AG04449 (cell line): ENCODE measurements at regions not wholly inside any gene's neighbourhood (a gene's known extent, or its start where the extent isn't known, plus 50 kb on each side); places are given as distances from the start of the nearest gene placed in this dataset.
"Not testable (repeated sequence)": the region's sequence is repeated elsewhere in the genome, so short reads cannot be mapped to it uniquely, and the experiment has no call there.

Experiments
- CTCF ChIA-PET: fragments of 350-600 bp; formaldehyde crosslinking; extraction: SDS; loops from one replicate; lab custom pipeline; 2021; ENCODE audit warnings: antibody characterized with exemption; lab: Yijun Ruan, JAX
- POLR2A ChIA-PET: fragments of 400-600, 350-600 bp; formaldehyde crosslinking; extraction: SDS; loops from one replicate; lab custom pipeline; 2020; ENCODE audit warnings: antibody characterized with exemption, inconsistent platforms; lab: Yijun Ruan, JAX
- DNase-seq: peaks from one replicate; pipeline ENCODE4 v3.0.0-alpha.2; 2010; ENCODE audit warnings: low read depth, low spot score
- H3K4me3 ChIP-seq: 2 replicates; pipeline ENCODE4 v1.5.1; 2011; ENCODE audit warnings: low read depth, mild to moderate bottlenecking, control low read depth, low read length
- CTCF ChIP-seq: IDR thresholded peaks from one replicate; pipeline ENCODE4 v1.5.1; 2011; ENCODE audit warnings: mild to moderate bottlenecking, moderate library complexity, low read length, control low read depth, inconsistent platforms; ENCODE audit not compliant: insufficient read depth; ENCODE audit errors: missing control alignments

- ChIA-PET POLR2A (no interaction called here), CTCF (interaction anchor here (0.5 to 1.0 kb wide), 2 partner anchors 16 to 39 kb away, joined by 3 read pairs; no protein-coding TSS in a partner anchor)
- DNase-seq: no peak
Measured at GRCh38 chr2:236472720-236473495, 96.7 kb upstream of the ACKR3 start.

GRCh38 chr2:236473691-236474090, 95.9 kb upstream of the ACKR3 start:
- no peak overlapping the region for H3K4me3 ChIP-seq
- TF ChIP-seq CTCF: no peak
- ChIA-PET CTCF (no interaction called here), POLR2A (no interaction called here)
- no peak for DNase-seq

More at GRCh38 chr2:236472720-236473495, 96.7 kb upstream of the ACKR3 start:
- no peak for TF ChIP-seq CTCF
- no peak overlapping the region for H3K4me3 ChIP-seq

GRCh38 chr2:236479814-236480213, 89.8 kb upstream of the ACKR3 start:
- POLR2A ChIA-PET: no interaction called here

GRCh38 chr2:236483102-236483501, 86.5 kb upstream of the ACKR3 start:
- DNase-seq: no peak
- ChIA-PET POLR2A (no interaction called here), CTCF (no interaction called here)
- no peak overlapping the region for H3K4me3 ChIP-seq
- TF ChIP-seq CTCF: no peak

More at GRCh38 chr2:236479814-236480213, 89.8 kb upstream of the ACKR3 start:
- no peak overlapping the region for H3K4me3 ChIP-seq
- CTCF ChIA-PET: no interaction called here
- DNase-seq: no peak
- no peak for TF ChIP-seq CTCF

- no peak overlapping the region for H3K4me3 ChIP-seq
- DNase-seq: no peak
- POLR2A ChIA-PET: no interaction called here
- TF ChIP-seq CTCF: no peak
- CTCF ChIA-PET: interaction anchor here (1.0 kb wide), 1 partner anchor 27 kb away, joined by 3 read pairs; no protein-coding TSS in a partner anchor
Measured at GRCh38 chr2:236485519-236485918, 84.1 kb upstream of the ACKR3 start.

- POLR2A ChIA-PET, DNase-seq, H3K4me3 ChIP-seq: not testable (repeated sequence)
- CTCF ChIA-PET: interaction anchor here (0.7 kb wide), 1 partner anchor 16 kb away, joined by 3 read pairs; no protein-coding TSS in a partner anchor
Measured at GRCh38 chr2:236489083-236489482, 80.5 kb upstream of the ACKR3 start.

GRCh38 chr2:236489895-236490404, 79.7 kb upstream of the ACKR3 start:
- ChIA-PET CTCF (no interaction called here), POLR2A (no interaction called here)
- no peak for TF ChIP-seq CTCF
- no peak overlapping the region for H3K4me3 ChIP-seq
- DNase-seq: no peak
